Caco-2 (cell line): ENCODE measurements at regions not wholly inside any gene's neighbourhood (a gene's known extent, or its start where the extent isn't known, plus 50 kb on each side); places are given as distances from the start of the nearest gene placed in this dataset.

Experiments
- BruUV-seq: library from RNA; stranded (reverse); fragments of 400-500 nt; replicated peaks from 2 replicates; lab custom pipeline; 2021; lab: Mats Ljungman, UMichigan
- CTCF ChIA-PET: fragments of 300-600 bp; sonication (Branson Sonifier 250); formaldehyde crosslinking; loops from one replicate; lab custom pipeline; 2022; ENCODE audit warnings: antibody characterized with exemption; lab: Charles Lee
- POLR2A ChIA-PET: fragments of 300-600 bp; sonication (Branson Sonifier 250); formaldehyde crosslinking; loops from one replicate; lab custom pipeline; 2022; ENCODE audit warnings: antibody characterized with exemption; lab: Charles Lee
- DNase-seq, 2 experiments: peaks; one replicate each; pipeline versions ENCODE4 v3.0.0 to v3.0.0-alpha.2; 2020 to 2022
- H3K27me3 ChIP-seq: replicated peaks from 2 replicates; pipeline ENCODE4 v1.6.0; 2011; ENCODE audit warnings: low read length; ENCODE audit not compliant: control insufficient read depth, insufficient read depth
- H3K36me3 ChIP-seq: 2 replicates; pipeline ENCODE4 v1.5.1; 2011; ENCODE audit warnings: low read length; ENCODE audit not compliant: control insufficient read depth, insufficient read depth
- H3K4me1 ChIP-seq: fragments of 250-450 bp; sonication (Bioruptor Pico); 2 replicates; pipeline ENCODE4 v1.5.1; 2020; ENCODE audit warnings: mild to moderate bottlenecking
- H3K4me3 ChIP-seq: 2 replicates; pipeline ENCODE4 v1.5.1; 2011; ENCODE audit warnings: low read depth, mild to moderate bottlenecking, control low read depth, low read length
- H3K9me3 ChIP-seq: fragments of 250-450 bp; sonication (Bioruptor Pico); 2 replicates; pipeline ENCODE4 v1.5.1; 2020; ENCODE audit warnings: mild to moderate bottlenecking, moderate library complexity
- H3K27ac Mint-ChIP-seq: one replicate; pipeline ENCODE4 v1.8.0; 2022; ENCODE audit warnings: mixed read lengths; ENCODE audit not compliant: unreplicated experiment
- H3K27me3 Mint-ChIP-seq: one replicate; pipeline ENCODE4 v1.8.0; 2022; ENCODE audit warnings: mixed read lengths; ENCODE audit not compliant: insufficient read depth, unreplicated experiment
- H3K36me3 Mint-ChIP-seq: one replicate; pipeline ENCODE4 v1.8.0; 2022; ENCODE audit warnings: mild to moderate bottlenecking, mixed read lengths; ENCODE audit not compliant: insufficient read depth, unreplicated experiment
- H3K4me1 Mint-ChIP-seq: one replicate; pipeline ENCODE4 v1.8.0; 2022; ENCODE audit warnings: low read depth, mixed read lengths; ENCODE audit not compliant: unreplicated experiment
- H3K4me3 Mint-ChIP-seq: one replicate; pipeline ENCODE4 v1.8.0; 2022; ENCODE audit warnings: mild to moderate bottlenecking, moderate library complexity, mixed read lengths; ENCODE audit not compliant: unreplicated experiment
- H3K9me3 Mint-ChIP-seq: one replicate; pipeline ENCODE4 v1.8.0; 2022; ENCODE audit warnings: mixed read lengths; ENCODE audit not compliant: unreplicated experiment
- CTCF ChIP-seq, 2 experiments: fragments of 200-600 bp in 1 of 2; IDR thresholded peaks; 1 replicate in 1 of 2; 2 replicates in 1 of 2; pipeline versions ENCODE4 v1.5.1 to v1.8.0; 2011 to 2022; ENCODE audit warnings: antibody characterized with exemption in 1 of 2, control low read depth in 1 of 2, inconsistent platforms in 1 of 2, low read depth in 1 of 2, low read length in 1 of 2, mild to moderate bottlenecking in 1 of 2, moderate library complexity in 1 of 2; ENCODE audit not compliant: insufficient read depth in 1 of 2, severe bottlenecking in 1 of 2, unreplicated experiment in 1 of 2
- intact Hi-C: fragments of 100-400 bp; cut with micrococcal nuclease; formaldehyde crosslinking; loops from one replicate; pipeline ENCODE4 v1.10.0; 2022; ENCODE audit not compliant: unreplicated experiment

GRCh38 chr3:166607933-166608521 is 770.8 kb upstream of the BCHE start:
- POLR2A ChIA-PET, result no interaction called here
- Mint-ChIP-seq H3K27me3 (peaks cover 2% of the 10 kb centered on the region), H3K4me3 (no peak overlapping the region), H3K9me3 (no peaks in the 10 kb centered on the region), H3K27ac (no peak overlapping the region), H3K36me3 (no peaks in the 10 kb centered on the region), H3K4me1 (no peaks in the 10 kb centered on the region)
- no peak for DNase-seq
- Histone ChIP-seq H3K36me3 (no peaks in the 10 kb centered on the region), H3K4me3 (no peak overlapping the region), H3K4me1 (no peaks in the 10 kb centered on the region), H3K9me3 (no peaks in the 10 kb centered on the region), H3K27me3 (no peaks in the 10 kb centered on the region)
- no TSS peak for BruUV-seq
- CTCF ChIA-PET, result no interaction called here
- TF ChIP-seq CTCF (IDR thresholded peaks at IDR 0.05; ENCODE audit: insufficient read depth in 1 of 2, low read depth in 1 of 2, low read length in 1 of 2, severe bottlenecking in 1 of 2, unreplicated experiment in 1 of 2), result no peak
- intact Hi-C loops, result no loop called here

GRCh38 chr3:166606988-166607387 is 769.8 kb upstream of the BCHE start:
- peaks cover 2% of the 10 kb centered on the region for H3K27me3 Mint-ChIP-seq
- intact Hi-C loops, result no loop called here
- no peak overlapping the region for H3K4me3 Mint-ChIP-seq
- Histone ChIP-seq H3K36me3 (no peaks in the 10 kb centered on the region), H3K4me3 (no peak overlapping the region), H3K9me3 (no peaks in the 10 kb centered on the region), H3K4me1 (no peaks in the 10 kb centered on the region), H3K27me3 (no peaks in the 10 kb centered on the region)
- CTCF ChIA-PET, result no interaction called here
- no TSS peak for BruUV-seq
- no peaks in the 10 kb centered on the region for H3K36me3 Mint-ChIP-seq
- H3K9me3 Mint-ChIP-seq, result no peaks in the 10 kb centered on the region
- no peak overlapping the region for H3K27ac Mint-ChIP-seq
- no peak for DNase-seq
- POLR2A ChIA-PET, result no interaction called here
- no peaks in the 10 kb centered on the region for H3K4me1 Mint-ChIP-seq
- TF ChIP-seq CTCF (IDR thresholded peaks at IDR 0.05; ENCODE audit: insufficient read depth in 1 of 2, low read depth in 1 of 2, low read length in 1 of 2, severe bottlenecking in 1 of 2, unreplicated experiment in 1 of 2), result no peak

GRCh38 chr3:166593776-166594175 is 756.6 kb upstream of the BCHE start:
- Histone ChIP-seq H3K27me3 (no peaks in the 10 kb centered on the region), H3K4me3 (no peak overlapping the region), H3K36me3 (no peaks in the 10 kb centered on the region), H3K9me3 (no peaks in the 10 kb centered on the region), H3K4me1 (no peaks in the 10 kb centered on the region)
- BruUV-seq, result no TSS peak
- no peaks in the 10 kb centered on the region for H3K27me3 Mint-ChIP-seq
- no peak overlapping the region for H3K4me3 Mint-ChIP-seq
- no peak for TF ChIP-seq CTCF (IDR thresholded peaks at IDR 0.05; ENCODE audit: insufficient read depth in 1 of 2, low read depth in 1 of 2, low read length in 1 of 2, severe bottlenecking in 1 of 2, unreplicated experiment in 1 of 2)
- no peaks in the 10 kb centered on the region for H3K4me1 Mint-ChIP-seq
- CTCF ChIA-PET, result interaction anchor here (0.6 kb wide), 1 partner anchor 363 kb away, joined by 3 read pairs; no protein-coding TSS in a partner anchor
- no peaks in the 10 kb centered on the region for H3K9me3 Mint-ChIP-seq
- no peak for DNase-seq
- intact Hi-C loops, result no loop called here
- H3K36me3 Mint-ChIP-seq, result no peaks in the 10 kb centered on the region
- POLR2A ChIA-PET, result no interaction called here
- no peak overlapping the region for H3K27ac Mint-ChIP-seq
